ENCODE measurements at regions not wholly inside any gene's neighbourhood (a gene's known extent, or its start where the extent isn't known, plus 50 kb on each side); places are given as distances from the start of the nearest gene placed in this dataset.

DNA sequence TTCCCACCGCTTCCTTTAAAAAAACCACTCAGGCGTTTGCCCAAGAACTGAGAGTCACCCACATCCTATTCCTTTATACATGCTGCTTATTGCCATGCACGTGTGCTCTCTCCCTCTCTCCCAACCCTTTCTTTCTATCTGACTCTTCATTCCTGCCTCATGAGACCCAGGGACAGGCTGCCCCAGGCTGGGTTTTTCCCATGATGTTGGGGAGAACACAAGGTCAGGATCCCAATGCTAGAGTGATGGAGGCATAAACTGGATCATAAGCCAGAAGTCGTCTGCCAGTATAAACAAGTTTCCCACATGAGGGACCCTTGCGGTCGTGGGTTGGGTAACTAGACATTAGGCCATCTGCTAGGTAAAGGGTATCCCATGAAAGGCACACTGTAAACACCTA is 64.9 kb downstream of the CD2 start:
- no peak for DNase-seq (ENCODE audit: low read depth, low spot score)

DNA sequence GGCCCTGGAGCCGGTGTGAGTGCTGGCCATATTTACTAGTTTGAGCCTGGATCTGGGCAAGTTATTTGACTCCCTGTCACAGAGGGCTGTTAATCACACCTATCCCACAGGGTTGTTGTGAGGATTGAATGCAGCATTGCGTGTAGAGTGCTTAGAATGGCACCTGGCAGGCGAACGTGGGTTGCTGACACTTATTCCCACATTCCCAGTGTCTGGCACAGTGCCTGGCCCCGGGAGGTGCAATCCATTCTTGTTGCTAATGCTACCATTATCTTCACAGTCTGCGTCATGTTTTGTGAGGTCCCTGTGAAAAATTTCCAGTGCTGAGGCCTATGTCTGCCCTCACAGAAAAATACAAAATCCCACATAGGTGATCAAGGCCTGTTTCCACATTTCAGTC is 66.1 kb downstream of the CD2 start:
- no peak for DNase-seq (ENCODE audit: low read depth, low spot score)

DNA sequence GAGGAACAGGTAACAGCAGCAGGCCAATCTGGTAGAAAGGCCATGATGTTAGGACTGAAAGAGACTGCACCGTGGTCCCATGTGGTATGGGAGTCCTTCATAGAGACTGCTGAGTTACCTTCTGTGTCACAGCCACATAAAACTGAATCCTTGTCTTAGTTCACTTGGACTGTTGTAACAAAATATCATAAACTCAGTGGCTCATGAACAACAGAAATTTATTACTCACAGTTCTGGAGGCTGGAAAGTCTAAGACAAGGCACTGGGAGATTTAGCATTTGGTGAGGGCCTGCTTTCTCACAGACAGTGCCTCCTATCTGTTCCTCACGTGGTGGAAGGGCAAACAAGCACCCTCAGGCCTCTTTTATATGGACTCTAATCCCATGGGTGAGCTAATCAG is 67.5 kb downstream of the CD2 start:
- no peak for DNase-seq (ENCODE audit: low read depth, low spot score)

DNA sequence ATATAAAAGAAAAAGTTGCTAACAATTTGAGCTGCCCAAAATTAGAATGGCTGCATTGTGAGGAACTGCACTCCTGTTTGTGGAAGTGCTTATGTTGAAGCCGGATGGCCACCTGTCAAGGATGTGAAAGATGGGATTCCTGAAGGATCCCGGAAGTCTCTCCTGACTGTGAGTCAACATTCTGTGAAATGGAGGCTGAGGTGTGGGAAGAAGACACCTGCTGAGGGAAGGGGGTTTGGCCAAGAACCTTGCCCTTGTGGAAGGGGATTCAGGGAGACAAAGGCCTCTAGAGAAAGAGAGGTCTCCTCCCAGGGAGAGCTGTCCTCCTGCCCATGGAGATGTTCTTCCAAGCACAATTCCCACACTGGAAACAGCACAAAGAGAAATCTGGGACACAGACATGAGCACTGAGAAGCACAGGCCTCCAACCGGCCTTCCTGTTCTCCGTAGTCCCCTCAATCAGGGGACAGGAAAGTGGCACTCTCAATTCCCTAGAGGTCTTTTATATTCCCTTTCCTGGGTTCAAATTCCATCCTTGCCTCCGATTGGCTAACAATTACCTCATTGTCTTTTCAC is 70.5 kb downstream of the CD2 start:
- DNase-seq (ENCODE audit: low read depth, low spot score), result no peak

DNA sequence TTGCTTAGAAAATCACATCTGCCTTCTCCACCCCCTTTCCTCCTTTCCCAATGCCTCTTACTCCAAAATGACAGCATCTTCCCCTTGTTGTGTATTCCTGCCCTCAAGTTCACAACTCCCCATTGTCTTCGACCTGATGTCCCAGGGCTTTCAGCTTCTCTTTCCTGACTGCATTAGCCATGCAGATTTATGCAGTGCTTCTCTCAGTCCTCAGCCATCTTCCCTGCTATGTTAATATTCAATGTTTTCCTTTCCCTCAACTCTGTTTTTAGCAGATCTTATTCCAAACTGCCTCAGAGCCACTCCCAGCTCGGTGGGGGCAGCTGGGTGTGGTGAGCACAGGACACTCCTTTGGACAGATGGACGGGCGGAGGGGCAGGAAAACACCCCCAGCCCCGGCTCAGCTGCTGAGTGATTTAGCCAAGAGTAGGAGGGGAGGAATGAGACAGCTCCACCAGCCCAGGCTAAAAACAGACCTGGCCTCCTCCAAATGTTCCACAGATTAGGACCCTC is 71.0 kb downstream of the CD2 start:
- no peak for DNase-seq (ENCODE audit: low read depth, low spot score)

DNA sequence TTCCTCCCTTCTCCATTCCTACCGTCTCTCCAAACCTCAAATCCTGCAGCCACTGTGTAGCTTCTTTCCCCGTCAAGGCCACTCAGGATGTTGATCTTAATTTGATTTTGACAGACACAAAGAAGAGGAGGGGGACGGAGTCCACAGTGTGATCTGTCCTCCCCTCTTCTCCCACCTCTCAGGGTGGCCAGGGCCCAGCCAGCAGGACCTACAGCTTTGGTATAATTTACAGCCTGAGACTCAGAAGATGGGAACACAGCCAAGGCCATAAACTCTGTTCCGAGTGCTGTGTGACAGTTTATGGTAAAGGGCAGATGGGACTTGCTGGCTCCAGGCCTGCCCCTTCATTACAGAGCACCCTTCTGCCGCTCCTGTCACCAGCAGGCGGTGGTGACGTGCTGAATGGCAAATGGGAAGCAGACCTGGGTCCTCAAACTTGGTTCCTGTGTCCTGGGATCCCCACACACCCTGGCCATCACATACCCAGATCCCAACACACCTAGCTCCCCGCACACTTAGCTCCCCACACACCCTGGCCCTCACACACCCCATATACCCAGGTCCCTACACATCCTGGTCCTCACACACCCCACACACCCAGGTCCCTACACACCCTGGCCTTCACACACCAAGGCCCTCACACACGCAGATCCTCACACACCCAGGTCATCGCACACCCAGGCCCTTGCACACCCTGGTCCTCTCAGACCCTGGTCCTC is 71.6 kb downstream of the CD2 start:
- DNase-seq (ENCODE audit: low read depth, low spot score), result no peak

DNA sequence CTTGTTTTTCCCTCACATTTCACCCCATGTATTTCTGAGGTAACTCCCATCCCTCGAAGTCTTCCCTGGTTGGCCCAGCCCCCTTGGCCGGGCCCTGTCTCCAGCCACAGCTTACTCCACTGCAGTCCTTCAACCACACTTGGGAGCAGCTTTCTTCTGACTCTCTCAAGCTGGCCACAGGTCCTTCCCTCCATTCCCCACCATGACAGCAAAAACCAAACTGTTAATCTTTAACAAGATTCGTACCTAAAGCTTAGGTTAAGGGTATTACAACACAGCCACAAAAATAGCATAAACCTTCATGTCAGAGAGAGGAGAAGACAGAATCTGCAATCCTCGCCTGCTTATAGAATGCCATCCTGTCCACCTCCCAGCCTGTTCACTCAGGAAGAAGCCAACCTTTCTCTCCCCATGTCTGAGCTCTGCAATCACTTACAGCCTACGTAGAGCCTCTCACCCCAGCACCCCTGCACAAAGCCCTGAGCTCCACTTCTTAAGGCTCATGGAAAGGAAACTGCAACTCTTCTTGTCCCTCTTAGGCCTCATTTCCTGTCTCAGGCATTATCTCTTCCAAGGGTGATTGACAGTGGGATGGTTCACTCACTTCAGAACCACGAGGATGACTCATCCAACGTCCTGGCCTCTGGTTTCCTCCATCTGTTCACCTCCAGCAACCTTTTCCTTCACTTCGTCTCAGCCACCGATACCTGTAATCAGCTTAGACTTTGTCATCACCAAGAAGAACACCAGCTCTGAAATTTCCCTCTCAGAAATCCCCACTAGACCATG is 72.8 kb downstream of the CD2 start:
- no peak for DNase-seq (ENCODE audit: low read depth, low spot score)

DNA sequence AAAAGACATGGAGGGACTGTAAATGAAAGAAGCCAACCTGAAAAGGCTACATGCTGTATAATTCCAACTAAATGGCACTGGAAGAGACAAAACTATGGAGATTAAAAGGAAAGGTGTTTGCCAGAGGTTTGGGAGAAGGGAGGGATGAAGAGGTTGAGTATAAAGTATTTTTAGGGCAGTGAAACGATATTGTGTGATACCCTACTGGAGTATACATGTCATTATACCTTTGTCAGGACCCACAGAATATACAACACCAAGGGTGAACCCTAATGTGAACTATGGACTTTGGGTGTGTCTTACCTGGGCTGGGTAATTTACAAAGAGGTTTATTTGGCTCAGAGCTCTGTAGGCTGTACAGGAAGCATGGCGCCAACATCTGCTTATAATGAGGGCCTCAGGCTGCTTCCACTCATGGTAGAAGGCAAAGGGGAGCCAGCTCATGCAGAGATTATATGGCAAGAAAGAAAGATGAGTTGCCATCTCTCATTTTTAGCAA is 73.4 kb downstream of the CD2 start:
- no peak for DNase-seq (ENCODE audit: low read depth, low spot score)

DNA sequence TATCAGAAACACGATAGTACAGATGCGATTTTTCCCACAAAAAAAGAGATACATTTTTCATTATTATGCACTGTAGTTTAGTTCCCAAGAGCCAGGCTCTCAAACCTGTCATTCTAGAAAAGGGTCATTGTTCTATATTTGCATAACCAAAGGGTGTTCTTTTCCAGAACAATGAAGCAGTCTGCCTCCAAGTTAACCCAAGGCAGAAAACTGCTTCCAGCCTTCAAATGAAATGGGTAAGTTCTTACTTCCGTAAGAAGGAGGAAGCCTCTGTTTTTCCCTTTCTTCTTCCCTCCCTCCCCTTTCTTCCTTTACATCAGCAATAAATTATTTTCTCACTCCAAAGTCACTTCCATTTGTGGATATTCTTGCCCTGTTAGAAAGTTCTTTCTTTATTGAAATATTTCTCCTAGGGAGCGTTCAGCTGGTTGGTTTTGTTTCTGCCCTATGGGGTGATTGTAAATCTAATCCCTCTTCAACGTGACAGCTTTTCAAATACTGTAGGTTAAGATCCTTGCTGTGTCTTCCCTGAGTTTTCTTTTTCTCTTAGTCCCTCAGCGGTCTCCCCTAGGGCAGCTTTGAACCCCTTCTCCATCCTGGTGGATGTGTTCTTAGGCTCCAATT is 77.3 kb upstream of the PTGFRN start:
- no peak for DNase-seq (ENCODE audit: low read depth, low spot score)

DNA sequence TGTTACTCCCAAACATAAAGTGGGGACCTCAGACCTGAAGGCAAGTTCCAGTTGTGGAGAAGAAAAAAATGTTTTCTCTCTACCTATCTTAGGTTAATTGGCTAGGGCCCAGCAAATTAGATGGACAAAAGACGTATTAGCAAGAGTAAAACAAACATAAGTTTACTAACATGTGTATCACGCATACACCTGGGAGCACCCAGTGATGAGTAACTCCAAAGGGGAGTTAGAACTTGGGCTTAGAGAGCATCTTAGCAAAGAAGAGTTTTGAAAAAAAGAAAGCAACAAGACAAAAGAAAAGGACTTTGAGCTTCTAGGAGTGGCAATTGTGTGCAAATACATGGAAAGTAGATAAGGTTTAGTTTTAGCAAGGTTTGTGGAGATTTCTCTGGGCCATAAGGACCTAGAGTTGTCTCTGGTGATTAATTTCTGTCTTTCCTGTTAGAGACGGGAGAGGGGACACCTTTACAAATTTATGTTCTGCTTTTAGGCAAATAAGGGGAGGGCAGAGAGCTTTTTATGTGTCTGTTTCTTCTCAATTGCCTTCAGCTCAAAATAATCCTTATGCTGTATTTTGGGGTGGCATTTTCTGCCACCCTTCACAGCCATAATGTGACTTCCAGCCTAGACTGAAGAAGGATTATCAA is 76.7 kb upstream of the PTGFRN start:
- DNase-seq (ENCODE audit: low read depth, low spot score), result no peak

DNA sequence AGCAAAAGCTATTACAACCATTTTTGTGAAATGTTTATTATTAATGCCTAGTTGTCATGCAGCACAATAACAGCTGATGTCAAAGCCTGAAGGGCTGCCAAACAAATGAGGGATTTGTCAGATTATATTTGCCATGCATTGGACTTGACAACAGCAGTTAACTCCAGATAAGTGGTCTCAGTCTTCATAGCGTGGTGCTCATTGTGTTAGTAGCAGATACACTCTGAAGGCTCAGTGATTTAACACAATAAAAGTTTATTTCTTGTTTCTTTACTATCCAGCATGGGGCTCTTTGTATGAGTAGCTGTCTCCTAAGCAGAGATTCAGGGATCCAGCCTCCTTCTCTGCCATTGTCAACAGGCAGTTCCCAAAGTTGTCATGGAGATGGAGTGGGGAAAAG is 76.0 kb upstream of the PTGFRN start:
- DNase-seq (ENCODE audit: low read depth, low spot score), result no peak

DNA sequence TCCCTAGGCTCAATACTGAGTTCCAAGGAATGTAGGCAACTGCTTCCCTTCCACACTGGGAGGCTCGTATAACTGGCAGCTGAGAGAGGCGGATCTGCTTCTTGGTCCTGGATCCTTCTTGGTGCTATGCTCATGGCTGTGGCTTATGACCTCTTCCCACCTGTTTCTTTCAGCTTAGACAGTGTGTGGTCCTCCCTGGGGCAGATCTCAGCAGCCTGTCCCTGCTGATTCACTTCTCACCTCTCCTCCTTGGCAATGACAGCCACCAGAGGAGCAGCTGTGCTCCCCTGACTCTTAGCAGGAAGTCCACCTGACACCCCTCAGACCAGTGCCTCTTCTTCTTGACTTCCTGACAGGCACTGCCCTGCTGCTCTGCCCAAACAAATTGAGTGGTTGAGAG is 75.1 kb upstream of the PTGFRN start:
- no peak for DNase-seq (ENCODE audit: low read depth, low spot score)

DNA sequence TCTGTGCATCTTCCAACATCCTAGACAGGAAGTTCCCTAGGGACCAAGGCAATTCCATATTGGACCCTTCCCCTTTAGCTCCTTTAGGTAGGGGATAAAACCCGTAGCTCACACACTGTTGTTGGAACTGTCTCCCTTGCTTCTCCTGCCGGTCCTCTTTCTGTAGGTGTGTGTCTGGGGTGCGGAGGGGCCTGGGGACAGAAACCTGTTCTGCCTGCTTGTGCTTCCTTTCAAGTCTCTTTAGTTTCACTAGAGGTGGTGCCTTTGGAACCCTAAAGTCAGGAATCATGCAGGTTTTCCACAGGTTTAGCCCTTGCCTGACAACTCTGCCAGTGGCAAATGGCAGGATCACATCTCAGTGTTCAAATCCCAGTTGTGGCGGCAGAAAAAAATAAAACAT is 74.6 kb upstream of the PTGFRN start:
- DNase-seq (ENCODE audit: low read depth, low spot score), result no peak

DNA sequence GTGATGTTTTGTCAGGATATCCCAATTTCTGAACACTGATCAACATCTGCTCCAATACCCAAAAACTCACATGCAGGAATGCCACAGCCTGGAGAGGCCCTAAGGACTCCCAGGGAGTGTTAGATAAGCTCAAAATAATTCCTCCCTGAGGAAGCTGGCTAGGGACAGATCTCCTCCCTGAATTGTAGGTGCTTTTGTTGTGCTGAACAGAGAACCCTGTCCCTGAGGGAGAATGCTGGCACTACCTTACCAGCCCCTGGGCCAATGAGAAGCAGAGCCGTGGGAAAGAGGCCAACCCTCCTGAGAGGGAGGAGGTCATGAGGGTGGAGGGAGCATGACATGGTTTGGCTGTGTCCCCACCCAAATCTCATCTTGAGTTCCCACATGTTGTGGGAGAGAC is 73.6 kb upstream of the PTGFRN start:
- no peak for DNase-seq (ENCODE audit: low read depth, low spot score)

DNA sequence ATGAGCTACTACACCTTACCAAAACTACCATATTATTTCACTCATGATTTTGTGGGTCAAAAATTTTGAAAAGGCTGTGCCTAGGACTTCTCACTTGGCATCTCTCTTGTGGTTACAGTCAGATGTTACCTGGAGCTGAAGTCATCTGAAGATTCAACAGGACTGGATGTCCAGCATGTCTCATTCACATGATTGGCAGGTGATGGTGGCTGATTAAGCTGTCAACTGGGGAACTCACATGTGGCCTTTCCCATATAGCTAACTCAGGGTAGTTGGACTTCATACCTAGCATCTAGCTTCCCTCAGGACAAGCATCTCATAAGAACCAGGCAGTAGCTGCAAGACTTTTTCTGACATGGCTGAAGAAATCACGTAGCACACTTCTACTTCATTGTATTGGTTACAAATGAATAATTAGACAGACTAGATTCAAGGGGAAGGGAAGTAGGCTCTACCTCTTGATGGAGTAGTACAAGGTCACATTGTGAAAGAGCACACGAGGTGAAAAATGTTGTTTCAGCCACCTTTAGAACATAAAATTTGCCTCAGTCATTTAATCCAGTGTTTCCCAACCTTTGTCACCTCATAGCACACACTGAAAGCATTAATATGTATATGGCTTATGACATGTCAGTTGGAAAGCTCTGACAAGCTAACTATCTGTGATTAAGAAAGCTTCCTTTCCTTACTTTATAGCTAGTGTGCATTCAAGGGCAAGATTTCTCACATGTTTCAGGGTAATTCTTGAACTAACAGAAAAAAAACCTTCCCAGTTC is 68.0 kb upstream of the PTGFRN start:
- no peak for DNase-seq (ENCODE audit: low read depth, low spot score)

DNA sequence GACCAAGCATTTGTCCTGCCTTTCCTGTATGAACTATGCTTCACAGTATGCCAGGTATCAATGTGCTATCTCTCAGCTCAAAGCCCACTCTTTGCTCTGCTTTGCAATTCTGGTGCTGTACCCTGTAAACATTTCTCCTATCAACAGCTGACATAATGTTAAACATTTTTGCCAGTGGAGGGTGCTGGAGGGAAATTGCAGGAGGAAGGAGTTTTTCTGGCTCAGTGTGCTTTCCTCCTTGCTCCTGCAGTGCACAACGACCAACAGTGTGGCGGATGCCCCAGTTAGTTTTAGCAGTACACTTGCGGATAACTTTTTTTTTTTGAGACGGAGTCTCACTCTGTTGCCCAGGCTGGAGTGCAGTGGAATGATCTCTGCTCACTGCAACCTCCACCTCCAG is 67.1 kb upstream of the PTGFRN start:
- no peak for DNase-seq (ENCODE audit: low read depth, low spot score)

DNA sequence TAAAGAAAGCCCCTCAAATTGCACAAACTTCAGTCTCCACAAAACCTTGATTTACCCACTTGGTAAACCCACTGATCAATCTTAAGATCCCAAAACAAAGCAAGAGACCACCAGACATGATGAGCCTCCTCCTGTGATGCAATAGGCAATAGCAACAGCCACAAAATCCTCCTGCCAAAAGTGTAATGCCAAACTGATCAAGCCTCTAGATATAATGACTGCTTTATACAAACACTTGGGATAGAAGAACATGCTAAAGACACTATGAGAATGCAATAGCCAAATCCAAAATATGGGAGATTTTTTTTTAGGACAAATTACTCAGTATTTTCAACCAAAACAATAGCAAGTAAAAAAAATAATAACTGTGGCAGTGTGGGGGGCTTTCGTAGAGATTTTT is 64.9 kb upstream of the PTGFRN start:
- no peak for DNase-seq (ENCODE audit: low read depth, low spot score)

DNA sequence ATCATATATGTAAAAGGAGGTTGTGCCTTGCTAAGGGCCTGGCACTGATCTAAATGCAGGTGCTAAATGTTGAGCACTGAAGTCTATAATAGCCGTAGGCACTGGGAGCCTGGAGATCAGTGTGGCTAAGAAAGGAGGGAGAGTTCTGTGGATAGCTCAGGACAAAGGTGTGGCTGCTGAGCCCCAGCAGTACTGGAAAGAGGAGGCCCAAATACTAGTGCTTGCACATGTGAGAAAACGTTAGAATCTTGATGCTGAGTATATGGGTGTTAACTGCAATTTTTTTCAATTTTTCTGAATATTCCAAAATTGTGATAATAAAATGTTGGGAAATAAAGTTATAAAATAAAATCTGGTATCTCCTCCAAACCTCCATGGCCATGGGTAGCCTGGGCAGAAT is 62.5 kb upstream of the PTGFRN start:
- no peak for DNase-seq (ENCODE audit: low read depth, low spot score)

DNA sequence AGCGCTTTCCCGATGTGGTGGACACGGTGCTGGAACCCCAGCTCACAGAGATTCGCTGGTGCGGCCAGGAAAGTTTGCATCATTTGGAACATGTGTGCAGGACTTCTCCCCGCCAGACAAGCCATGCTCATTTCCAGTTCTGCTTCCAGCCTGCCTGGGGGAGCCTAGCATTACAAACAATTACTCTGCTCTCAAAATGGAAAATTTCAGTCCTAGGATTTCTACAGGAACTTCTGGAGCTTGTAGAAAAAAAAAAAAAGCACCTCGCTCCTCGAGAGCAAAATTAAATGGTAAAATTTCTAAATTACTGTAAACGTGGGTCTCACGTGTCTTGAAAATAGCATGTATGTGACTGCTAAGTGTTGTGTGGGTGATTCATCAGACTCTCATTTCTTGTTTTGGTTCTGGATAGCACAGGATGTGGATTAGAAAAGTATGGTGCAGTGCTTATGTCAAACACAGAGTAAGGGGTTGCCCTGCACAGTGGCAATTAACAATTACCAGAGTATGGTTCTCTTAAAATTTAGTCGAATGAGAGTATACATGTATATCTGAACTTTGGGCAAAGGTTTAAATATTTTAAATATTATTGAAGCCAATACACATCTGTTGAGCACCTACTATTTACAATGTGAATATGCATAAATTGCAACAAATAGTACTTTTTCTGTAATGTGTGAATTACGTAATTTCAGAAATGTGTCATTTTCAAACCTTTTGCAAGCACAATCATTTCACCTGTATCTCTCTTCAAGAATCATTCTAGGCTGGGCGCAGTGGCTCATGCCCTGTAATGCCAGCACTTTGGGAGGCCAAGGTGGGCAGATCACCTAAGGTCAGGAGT is 61.8 kb upstream of the PTGFRN start:
- no peak for DNase-seq (ENCODE audit: low read depth, low spot score)

DNA sequence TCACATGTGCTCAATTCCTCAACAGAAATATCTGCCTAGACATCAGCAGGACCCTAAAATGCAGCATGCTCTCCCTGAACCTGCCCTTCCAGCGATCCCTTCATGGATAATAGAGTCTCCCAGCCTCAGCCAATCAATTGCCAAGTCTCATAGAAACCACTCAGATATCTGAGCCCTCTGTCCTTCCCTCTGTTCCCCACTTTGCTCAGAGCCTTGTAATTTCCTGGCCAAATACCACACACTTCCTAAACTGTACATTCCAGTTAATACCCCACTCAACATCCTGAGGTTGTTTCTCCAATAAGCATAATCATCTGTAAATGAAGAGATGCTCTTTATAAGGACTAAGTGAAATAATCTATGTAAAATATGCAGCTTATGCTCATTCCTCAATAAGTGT is 59.3 kb upstream of the PTGFRN start:
- DNase-seq (ENCODE audit: low read depth, low spot score), result no peak
